Renal cortical epithelial cell (primary cell): ENCODE measurements at regions not wholly inside any gene's neighbourhood (a gene's known extent, or its start where the extent isn't known, plus 50 kb on each side); places are given as distances from the start of the nearest gene placed in this dataset.
A peak's percentile ranks its signal among the peaks of the same experiment; 100 is the strongest.

Experiments
- DNase-seq: peaks from one replicate; pipeline ENCODE4 v3.0.0-alpha.2; 2011; ENCODE audit warnings: low read depth

DNA sequence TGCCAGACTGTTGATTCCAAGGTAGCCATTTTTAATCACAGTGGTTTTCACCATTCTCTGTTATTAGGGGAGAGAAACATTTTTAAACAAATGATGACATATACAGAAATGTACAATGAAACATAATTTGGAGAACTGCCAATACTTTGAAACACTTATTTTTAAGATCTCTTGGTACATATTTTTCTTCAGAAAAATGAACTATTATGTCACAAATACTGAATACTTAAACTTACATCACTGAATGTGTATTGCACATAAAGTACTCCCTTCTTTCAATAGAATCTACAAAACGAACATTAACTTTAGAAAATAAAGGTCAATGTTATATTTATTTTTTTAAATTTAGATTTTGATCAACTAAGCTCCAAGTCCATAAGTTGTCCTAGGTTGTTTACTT is 71.7 kb upstream of the CPNE8 start:
- no peak for DNase-seq

DNA sequence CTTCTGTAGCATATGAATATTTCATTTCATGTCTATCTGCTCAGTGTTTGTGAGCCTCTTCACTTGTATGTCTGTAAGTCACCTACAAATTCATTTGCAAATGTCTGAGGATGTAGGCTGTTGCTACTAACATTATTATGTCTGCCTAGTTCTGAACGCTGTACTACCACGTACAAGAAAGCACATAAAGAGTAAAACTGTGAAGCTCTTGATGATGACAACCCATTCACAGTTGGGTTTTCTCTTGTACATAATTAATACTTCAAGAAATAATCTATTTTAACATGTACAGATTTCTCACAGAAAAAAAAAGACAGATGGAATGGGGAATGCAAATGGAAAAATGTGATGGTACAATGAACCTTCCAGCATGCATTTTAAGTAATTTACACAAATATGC is 64.3 kb upstream of the CPNE8 start:
- DNase-seq = no peak

DNA sequence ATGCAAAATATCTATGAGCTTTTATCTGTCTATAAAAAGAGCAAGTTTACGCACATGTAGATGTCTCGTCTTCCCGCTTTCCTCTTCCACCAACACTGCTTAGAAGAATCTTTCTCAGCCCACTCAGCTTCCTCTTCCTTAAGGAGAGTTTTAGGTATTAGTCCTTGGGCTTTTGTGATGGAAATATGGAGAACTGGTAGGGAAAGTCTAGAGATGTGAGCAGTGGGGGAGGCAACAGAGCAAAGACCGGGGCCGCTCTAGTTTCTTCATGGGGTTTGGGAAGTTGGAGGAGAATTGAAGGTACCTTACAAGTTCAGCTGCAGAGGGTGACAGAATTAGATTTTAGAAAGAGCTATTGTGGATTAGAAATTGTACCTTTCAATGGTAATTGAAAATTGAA is 56.3 kb upstream of the CPNE8 start:
- DNase-seq = no peak

DNA sequence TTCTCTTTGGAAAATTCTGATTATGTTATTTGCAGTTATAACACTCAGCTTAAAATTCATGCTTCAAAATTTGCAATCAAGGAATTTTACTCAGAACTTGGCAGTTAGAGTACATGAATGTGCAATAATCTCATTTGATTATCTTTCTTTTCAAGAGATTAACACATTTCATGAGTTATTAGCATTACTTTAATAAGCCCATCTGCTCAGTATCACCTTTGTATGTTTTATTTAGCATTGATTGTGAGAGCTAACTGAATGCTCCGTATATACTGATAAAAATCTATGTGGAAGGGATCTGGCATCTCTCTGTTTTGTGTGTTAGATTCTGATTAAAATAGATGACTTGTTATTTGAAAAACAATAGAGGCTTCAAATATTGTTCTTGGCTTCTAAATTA is 55.6 kb upstream of the CPNE8 start:
- DNase-seq = no peak

DNA sequence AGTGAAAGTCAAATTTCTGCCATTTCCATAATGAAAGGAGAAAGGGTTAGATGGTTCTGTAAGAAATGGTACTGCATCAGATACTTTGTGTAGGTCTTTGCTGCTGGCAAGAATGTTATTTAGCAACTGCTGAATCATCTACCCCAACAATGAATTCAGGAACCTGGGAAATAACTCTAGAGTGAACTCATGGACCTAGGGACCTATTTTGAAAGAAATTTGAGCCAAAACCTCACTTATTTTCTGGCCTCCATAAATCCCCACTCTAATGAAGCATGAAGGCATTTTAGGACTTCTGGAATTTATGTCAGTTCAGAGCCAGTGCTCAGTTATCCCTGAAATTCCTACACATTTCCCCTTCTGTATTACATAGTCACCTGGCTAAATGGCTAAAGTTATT is 50.9 kb upstream of the CPNE8 start:
- peak; percentile 98 for DNase-seq
